SK-MEL-5 (cell line): ENCODE measurements at regions not wholly inside any gene's neighbourhood (a gene's known extent, or its start where the extent isn't known, plus 50 kb on each side); places are given as distances from the start of the nearest gene placed in this dataset.

Experiments
- DNase-seq: peaks from one replicate; pipeline ENCODE4 v3.0.0-alpha.2; 2016; ENCODE audit warnings: low read depth, low spot score
- in situ Hi-C: cut with HindIII; loops from 2 replicates; pipeline ENCODE4 v1.10.0; 2016; ENCODE audit warnings: low sequenced_read_pairs, high pct_unique_total_duplicates, low pct_unique_long_range_greater_than_20kb

GRCh38 chr2:13585732-13586131, 869.0 kb downstream of the TRIB2 start:
- in situ Hi-C loops = no loop called here
- no peak for DNase-seq

GRCh38 chr2:13596233-13596632, 879.5 kb downstream of the TRIB2 start:
- DNase-seq = peak; percentile 11
- in situ Hi-C loops = no loop called here

DNA sequence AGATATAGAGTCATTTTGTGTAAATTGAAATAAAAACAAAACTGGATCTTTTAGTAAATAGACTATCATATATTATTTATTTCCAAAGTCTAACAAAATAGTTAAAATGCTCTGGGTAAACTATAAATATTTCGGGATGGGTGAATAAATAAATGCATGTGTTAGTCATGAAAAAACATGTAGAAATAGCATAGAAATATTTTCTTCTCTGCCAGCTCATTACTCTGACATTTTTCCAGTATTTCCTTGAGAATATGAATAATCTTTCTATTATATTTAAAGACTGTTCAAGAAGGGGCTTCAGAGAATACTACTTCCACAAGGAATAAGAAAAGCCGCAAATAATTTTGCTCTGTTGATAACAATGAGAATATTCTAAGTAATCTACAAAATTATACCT, 880.4 kb downstream of the TRIB2 start:
- DNase-seq = no peak
- in situ Hi-C loops = no loop called here

DNA sequence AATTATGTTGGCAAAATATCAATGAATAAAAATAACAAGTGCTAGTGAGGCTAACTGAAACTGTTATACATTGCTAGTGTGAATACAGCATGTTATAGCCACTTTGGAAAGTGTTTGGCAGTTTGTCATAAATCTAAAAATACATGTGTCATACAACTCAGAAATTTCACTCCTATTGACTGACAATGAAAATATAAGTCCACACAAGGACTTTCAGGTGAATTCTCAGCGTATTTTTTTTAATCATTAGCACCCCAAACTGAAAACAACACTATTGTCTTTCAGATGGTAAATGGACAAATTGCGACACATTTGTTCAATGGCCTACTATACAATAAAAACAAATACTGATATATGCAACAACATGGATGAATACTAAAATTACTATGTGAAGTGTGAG, 884.8 kb downstream of the TRIB2 start:
- in situ Hi-C loops = no loop called here
- DNase-seq = no peak

- DNase-seq = no peak
- in situ Hi-C loops = no loop called here
Measured at GRCh38 chr2:13604951-13605661, 888.4 kb downstream of the TRIB2 start.

DNA sequence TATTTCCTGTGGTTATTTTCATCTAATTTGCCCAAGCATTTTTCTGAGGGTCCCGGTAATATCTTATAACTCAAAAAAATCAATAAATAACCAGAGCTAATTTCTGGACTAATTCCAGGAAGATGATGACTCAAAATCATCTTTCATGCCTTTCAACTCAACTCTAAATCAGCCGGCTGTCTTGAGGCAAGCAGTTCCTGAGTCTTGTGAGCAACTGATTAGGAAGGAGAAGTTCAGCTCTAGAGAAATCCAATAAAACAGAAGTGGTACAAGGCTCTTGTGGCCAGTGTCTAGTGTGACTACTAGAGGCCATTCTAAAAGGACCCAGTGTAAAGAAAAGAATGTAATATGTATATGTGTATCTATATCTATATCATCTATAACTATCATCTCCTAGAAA, 890.4 kb downstream of the TRIB2 start:
- in situ Hi-C loops = no loop called here
- peak; percentile 51 for DNase-seq

DNA sequence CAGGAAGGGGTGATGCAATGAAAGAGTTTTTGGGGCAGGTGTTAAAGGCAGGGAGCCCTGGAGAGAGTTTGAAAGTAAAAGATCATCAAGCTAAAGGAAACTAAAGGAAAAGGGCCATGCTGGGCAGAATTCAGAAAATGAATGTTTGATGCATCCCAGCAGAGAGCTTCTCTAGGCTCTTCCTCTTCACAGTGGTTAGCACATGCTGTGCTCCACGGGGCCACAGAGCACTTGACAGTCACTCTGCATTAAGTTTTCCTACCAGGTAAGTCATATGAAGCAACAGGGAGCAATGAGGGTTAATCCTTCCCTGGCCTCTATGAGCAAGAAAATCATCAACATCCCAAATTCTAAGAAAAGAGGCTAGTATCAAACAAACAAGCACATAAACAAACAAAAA, 895.2 kb downstream of the TRIB2 start:
- DNase-seq = no peak
- in situ Hi-C loops = no loop called here

- DNase-seq = no peak
- in situ Hi-C loops = no loop called here
Measured at GRCh38 chr2:13616059-13616458, 899.3 kb downstream of the TRIB2 start.

- DNase-seq = no peak
- in situ Hi-C loops = no loop called here
Measured at GRCh38 chr2:13616616-13617015, 899.9 kb downstream of the TRIB2 start.

DNA sequence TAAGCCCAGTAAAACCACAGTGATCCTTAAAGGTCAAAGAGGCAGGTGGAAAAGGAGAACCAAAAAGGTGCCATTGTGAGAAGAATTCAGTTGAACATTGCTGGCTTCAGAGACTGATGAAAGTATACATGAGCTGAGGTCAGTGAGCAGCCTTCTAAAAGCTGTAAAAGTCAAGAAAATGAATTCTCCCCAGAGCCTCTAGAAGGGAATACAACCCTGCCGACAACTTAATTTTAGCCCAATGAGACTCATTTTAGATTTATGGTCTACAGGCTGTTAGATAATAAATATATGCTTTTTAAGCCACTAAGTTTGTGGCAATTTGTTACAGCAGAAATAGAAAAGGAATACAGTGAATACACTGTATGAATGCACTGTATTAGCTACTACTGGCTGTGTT, 911.4 kb downstream of the TRIB2 start:
- DNase-seq = no peak
- in situ Hi-C loops = no loop called here

GRCh38 chr2:13638181-13638580, 921.4 kb downstream of the TRIB2 start:
- in situ Hi-C loops = no loop called here
- no peak for DNase-seq

- in situ Hi-C loops = no loop called here
- no peak for DNase-seq
Measured at GRCh38 chr2:13649918-13650317, 933.2 kb downstream of the TRIB2 start.

DNA sequence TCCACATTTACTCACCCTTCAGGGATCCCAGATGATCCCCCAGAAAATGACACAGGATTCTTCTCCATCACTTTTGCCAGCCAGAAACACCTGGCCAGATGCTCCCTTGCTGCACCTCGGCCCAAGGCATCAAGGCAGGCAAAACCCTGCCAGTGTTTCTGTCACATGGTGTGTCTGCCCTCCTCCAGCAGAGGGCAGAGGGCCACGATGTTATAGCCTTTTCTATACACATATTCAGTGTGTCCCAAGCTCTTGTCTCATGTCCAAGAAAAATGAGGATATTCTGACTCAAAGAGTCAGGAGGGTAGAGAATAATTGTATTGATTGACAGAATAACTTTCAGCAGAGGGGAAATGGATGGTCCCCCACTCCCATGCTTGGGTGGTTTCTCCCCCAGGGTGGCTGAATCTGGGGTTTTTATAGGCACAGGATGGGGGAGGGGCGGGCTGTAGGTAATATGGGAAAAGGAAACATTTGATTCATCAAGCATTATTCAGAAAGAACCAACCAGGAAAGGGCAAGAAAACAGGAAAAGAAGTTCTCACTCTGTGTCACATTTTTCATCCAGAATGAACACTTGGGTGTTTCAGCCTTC, 933.9 kb downstream of the TRIB2 start:
- in situ Hi-C loops = no loop called here

GRCh38 chr2:13651684-13652131, 935.0 kb downstream of the TRIB2 start:
- in situ Hi-C loops = no loop called here

More for the DNA sequence above, 933.9 kb downstream of the TRIB2 start:
- peak; percentile 56 for DNase-seq

DNA sequence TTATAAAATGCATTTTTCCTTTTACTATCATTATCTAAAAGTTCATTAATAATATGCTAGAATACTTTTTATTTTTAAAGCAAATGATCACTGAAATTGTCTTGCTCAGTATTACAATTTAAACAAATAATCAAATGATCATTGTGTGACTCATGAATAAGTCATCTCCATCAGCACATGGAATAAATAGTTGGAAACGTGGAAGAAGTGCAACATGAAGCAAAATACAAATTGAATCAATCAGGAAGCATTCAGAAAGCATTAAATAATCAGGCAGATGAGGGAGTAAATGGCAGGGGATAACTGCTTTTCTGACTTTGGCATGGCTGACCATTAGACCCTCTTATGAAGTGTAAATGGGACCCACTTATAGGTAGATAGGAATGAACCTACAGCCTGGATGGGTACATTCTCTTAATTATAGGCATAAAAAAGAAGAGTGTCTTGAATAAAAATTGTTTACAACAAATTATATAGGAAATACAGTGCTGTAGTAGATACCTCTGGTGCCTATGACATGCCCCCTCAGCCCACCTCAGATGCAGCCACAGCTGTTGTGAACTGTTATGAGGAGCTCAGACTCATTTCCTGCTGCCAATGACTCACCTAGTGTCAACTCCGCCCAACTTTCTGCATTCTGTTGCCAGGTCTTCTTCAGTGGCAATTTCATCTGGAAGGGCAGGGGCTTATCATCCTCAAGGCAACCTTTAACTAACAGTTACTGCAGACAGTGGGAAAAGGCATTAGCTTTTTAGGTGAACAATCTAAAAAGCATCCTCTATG, 936.0 kb downstream of the TRIB2 start:
- peak; percentile 9 for DNase-seq

More at GRCh38 chr2:13651684-13652131, 935.0 kb downstream of the TRIB2 start:
- no peak for DNase-seq

GRCh38 chr2:13654416-13654815, 937.7 kb downstream of the TRIB2 start:
- in situ Hi-C loops = no loop called here
- DNase-seq = no peak

More for the DNA sequence above, 936.0 kb downstream of the TRIB2 start:
- in situ Hi-C loops = no loop called here

DNA sequence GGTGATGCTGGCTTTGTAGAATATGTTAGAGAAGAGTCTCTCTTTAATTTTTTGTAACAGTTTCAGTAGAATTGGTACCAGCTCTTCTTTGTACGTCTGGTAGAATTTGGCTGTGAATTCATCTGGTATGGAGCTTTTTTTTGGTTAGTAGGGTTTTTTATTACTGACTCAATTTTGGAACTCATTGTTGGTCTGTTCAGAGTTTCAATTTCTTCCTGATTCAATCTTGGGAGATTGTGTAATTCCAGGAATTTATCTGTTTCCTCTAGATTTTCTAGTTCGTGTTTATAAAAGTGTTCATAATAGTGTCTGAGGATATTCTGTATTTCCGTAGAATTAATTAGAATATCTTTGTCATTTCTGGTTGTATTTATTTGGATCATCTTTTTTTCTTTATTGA, 943.5 kb downstream of the TRIB2 start:
- no peak for DNase-seq
- in situ Hi-C loops = no loop called here

GRCh38 chr2:13662055-13662454, 945.3 kb downstream of the TRIB2 start:
- DNase-seq = no peak
- in situ Hi-C loops = no loop called here
